Vagina (tissue), 2 donors: ENCODE measurements at regions not wholly inside any gene's neighbourhood (a gene's known extent, or its start where the extent isn't known, plus 50 kb on each side); places are given as distances from the start of the nearest gene placed in this dataset.

ENCODE experiments used
- DNase-seq, 2 donors: peaks; one replicate each; pipeline ENCODE4 v3.0.0-alpha.2; 2017; ENCODE audit errors: extremely low spot score in 2 of 2
- H3K27ac ChIP-seq: fragments of 200-600 bp; sonication (generic); one replicate; pipeline ENCODE4 v1.5.1; 2019
- H3K27me3 ChIP-seq: fragments of 200-600 bp; sonication (generic); one replicate; pipeline ENCODE4 v1.5.1; 2019
- H3K36me3 ChIP-seq, 2 donors: fragments of 200-600 bp; sonication (generic); one replicate each; pipeline ENCODE4 v1.5.1; 2017 to 2019
- H3K4me1 ChIP-seq: fragments of 200-600 bp; sonication (generic); one replicate; pipeline ENCODE4 v1.5.1; 2019
- H3K4me3 ChIP-seq, 2 donors: fragments of 200-600 bp; sonication (generic); 1 replicate in 1 of 2; 2 replicates in 1 of 2; pipeline ENCODE4 v1.5.1; 2016 to 2019
- H3K9me3 ChIP-seq: fragments of 200-600 bp; sonication (generic); one replicate; pipeline ENCODE4 v1.5.1; 2019
- CTCF ChIP-seq, 3 experiments: fragments of 450-650 bp in 2 of 3; fragments of 200-600 bp in 1 of 3; sonication (generic) in 1 of 3; IDR thresholded peaks; one replicate each; pipeline ENCODE4 v1.5.1; 2017 to 2019; ENCODE audit warnings: antibody characterized with exemption in 3 of 3, mild to moderate bottlenecking in 2 of 3, moderate library complexity in 2 of 3
- POLR2A ChIP-seq, 2 donors: fragments of 450-650 bp; IDR thresholded peaks; one replicate each; pipeline ENCODE4 v1.6.1; 2017; ENCODE audit warnings: antibody characterized with exemption in 2 of 2, mild to moderate bottlenecking in 2 of 2, moderate library complexity in 2 of 2
- POLR2AphosphoS5 ChIP-seq, 2 donors: sonication (generic); formaldehyde crosslinking; IDR thresholded peaks; one replicate each; pipeline ENCODE4 v1.9.0; 2017; ENCODE audit warnings: antibody characterized with exemption in 2 of 2, mild to moderate bottlenecking in 2 of 2, low read depth in 1 of 2; ENCODE audit not compliant: insufficient read depth in 1 of 2
- intact Hi-C: fragments of 100-400 bp; cut with DNase I; formaldehyde crosslinking; loops from one replicate; pipeline ENCODE4 v1.15.1; 2023

GRCh38 chr12:74370608-74371216 is 166.9 kb upstream of the ATXN7L3B start:
- Histone ChIP-seq H3K4me1 (no peaks in the 10 kb centered on the region), H3K27me3 (no peaks in the 10 kb centered on the region), H3K9me3 (no peaks in the 10 kb centered on the region), H3K36me3 (no peaks in the 10 kb centered on the region), H3K27ac (no peak overlapping the region), H3K4me3 (no peak overlapping the region)
- DNase-seq, result no peak
- intact Hi-C loops, result no loop called here
- TF ChIP-seq POLR2A (IDR thresholded peaks at IDR 0.05), result no peak
- no peak for TF ChIP-seq CTCF (IDR thresholded peaks at IDR 0.05)

GRCh38 chr12:74379114-74379513 is 158.5 kb upstream of the ATXN7L3B start:
- no peak for DNase-seq
- Histone ChIP-seq H3K9me3 (no peaks in the 10 kb centered on the region), H3K4me3 (no peak overlapping the region), H3K27me3 (no peaks in the 10 kb centered on the region), H3K36me3 (no peaks in the 10 kb centered on the region), H3K27ac (no peak overlapping the region), H3K4me1 (no peaks in the 10 kb centered on the region)
- intact Hi-C loops, result no loop called here
- TF ChIP-seq POLR2A (IDR thresholded peaks at IDR 0.05), result no peak
- no peak for TF ChIP-seq CTCF (IDR thresholded peaks at IDR 0.05)
- TF ChIP-seq POLR2AphosphoS5 (IDR thresholded peaks at IDR 0.05; ENCODE audit: insufficient read depth in 1 of 2, low read depth in 1 of 2), result no peak

GRCh38 chr12:74381958-74382357 is 155.7 kb upstream of the ATXN7L3B start:
- no peak for DNase-seq
- Histone ChIP-seq H3K4me1 (no peaks in the 10 kb centered on the region), H3K27ac (no peak overlapping the region), H3K27me3 (no peaks in the 10 kb centered on the region), H3K36me3 (no peaks in the 10 kb centered on the region), H3K9me3 (no peaks in the 10 kb centered on the region), H3K4me3 (no peak overlapping the region)
- TF ChIP-seq CTCF (IDR thresholded peaks at IDR 0.05) (no peak), POLR2A (IDR thresholded peaks at IDR 0.05) (no peak), POLR2AphosphoS5 (IDR thresholded peaks at IDR 0.05; ENCODE audit: insufficient read depth in 1 of 2, low read depth in 1 of 2) (no peak)
- intact Hi-C loops, result no loop called here

- TF ChIP-seq CTCF (IDR thresholded peaks at IDR 0.05), result no peak
- no peak for TF ChIP-seq POLR2AphosphoS5 (IDR thresholded peaks at IDR 0.05; ENCODE audit: insufficient read depth in 1 of 2, low read depth in 1 of 2)
- no peak for TF ChIP-seq POLR2A (IDR thresholded peaks at IDR 0.05)
- intact Hi-C loops, result no loop called here
- no peaks in the 10 kb centered on the region for H3K4me1 ChIP-seq
- H3K9me3 ChIP-seq, result no peaks in the 10 kb centered on the region
- no peak overlapping the region for H3K4me3 ChIP-seq
- H3K36me3 ChIP-seq, result no peaks in the 10 kb centered on the region
- H3K27ac ChIP-seq, result no peak overlapping the region
- no peak for DNase-seq
- H3K27me3 ChIP-seq, result no peaks in the 10 kb centered on the region
Measured at GRCh38 chr12:74382983-74383382, 154.7 kb upstream of the ATXN7L3B start.

- Histone ChIP-seq H3K36me3 (no peaks in the 10 kb centered on the region), H3K4me3 (no peak overlapping the region), H3K27me3 (no peaks in the 10 kb centered on the region), H3K27ac (no peak overlapping the region), H3K4me1 (no peaks in the 10 kb centered on the region), H3K9me3 (no peaks in the 10 kb centered on the region)
- no peak for DNase-seq
- TF ChIP-seq POLR2AphosphoS5 (IDR thresholded peaks at IDR 0.05; ENCODE audit: insufficient read depth in 1 of 2, low read depth in 1 of 2) (no peak), POLR2A (IDR thresholded peaks at IDR 0.05) (no peak), CTCF (IDR thresholded peaks at IDR 0.05) (no peak)
- intact Hi-C loops, result no loop called here
Measured at GRCh38 chr12:74391283-74391682, 146.4 kb upstream of the ATXN7L3B start.
